MV-4-11 (cell line): ENCODE measurements at regions not wholly inside any gene's neighbourhood (a gene's known extent, or its start where the extent isn't known, plus 50 kb on each side); places are given as distances from the start of the nearest gene placed in this dataset.
A peak's percentile ranks its signal among the peaks of the same experiment; 100 is the strongest.

Experiments
- DNase-seq: peaks from one replicate; lab custom pipeline; 2025; lab: John Stamatoyannopoulos, UW

- DNase-seq, result no peak
Observed at GRCh38 chr21:41045534-41046268, 122.3 kb upstream of the BACE2 start.

- DNase-seq, result no peak
Observed at GRCh38 chr21:41048145-41048544, 119.8 kb upstream of the BACE2 start.

GRCh38 chr21:41048623-41049022 lies 119.3 kb upstream of the BACE2 start:
- DNase-seq, result no peak

GRCh38 chr21:41052820-41053555 lies 115.0 kb upstream of the BACE2 start:
- no peak for DNase-seq

DNA sequence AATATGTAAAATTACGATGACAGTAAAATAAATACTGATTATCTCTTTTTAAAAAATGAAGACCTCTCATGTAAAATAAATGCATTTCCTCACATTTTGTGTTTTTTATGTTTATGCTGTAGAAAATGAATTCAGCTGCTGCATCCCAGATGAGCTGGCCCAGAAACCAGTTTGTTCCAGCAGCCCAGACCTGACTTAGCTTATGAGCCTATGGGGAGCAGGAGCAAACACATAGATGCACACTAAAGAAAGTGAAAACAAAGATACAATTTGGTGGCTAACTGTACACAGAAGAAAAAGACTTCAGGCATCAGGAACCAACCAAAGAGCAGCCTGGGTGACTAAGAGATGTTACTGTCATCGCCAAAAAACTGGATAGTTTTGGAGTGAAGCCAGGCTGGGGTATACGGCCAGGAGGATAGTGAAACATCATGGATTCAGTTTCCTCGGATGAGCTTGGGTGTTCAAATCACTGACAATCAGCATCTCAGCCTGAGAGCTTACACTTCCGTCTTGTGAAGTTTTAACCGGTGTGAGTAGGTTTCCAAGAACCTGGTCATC lies 113.9 kb upstream of the BACE2 start:
- DNase-seq, result no peak

- no peak for DNase-seq
Observed at GRCh38 chr21:41055266-41055665, 112.7 kb upstream of the BACE2 start.

DNA sequence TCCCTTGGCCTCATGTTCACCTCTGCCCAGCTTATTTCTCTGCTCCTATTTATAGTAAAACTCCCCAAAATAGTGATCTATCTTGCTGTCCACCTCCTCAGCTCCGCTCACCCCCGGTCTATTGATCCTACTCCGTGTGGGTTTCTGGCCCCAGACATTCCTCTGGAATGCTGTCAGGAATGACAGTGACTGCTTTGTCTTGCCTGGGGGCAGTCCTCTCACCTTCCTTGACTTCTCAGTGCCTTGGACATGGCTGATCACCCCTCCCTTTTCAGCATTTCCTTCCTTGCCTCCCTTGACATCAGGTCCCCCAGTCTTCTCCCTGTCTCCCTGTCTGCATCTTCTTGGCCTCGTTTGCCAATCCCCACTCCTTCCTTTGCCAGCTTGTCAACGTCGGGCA lies 108.1 kb upstream of the BACE2 start:
- no peak for DNase-seq

DNA sequence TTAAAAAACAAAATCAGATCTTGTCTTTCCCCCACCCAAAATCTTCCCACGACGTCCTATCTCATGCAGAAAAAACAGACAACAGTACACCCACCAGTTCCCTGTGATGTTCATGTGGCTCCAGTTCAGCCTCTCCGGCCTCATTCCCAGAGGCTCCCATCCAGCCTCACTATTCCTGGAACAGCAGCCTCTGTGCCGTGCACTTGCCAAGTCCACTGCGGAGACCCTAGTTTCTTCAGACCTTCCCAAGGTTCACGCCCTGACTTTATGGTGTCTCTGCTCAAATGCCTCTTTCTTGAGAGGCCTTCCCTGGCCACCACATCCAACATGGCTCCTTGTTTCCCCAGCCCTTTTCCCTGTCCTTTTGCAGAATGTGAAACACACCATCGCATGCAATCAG lies 106.3 kb upstream of the BACE2 start:
- no peak for DNase-seq

- no peak for DNase-seq
Observed at GRCh38 chr21:41064334-41064791, 103.6 kb upstream of the BACE2 start.

DNA sequence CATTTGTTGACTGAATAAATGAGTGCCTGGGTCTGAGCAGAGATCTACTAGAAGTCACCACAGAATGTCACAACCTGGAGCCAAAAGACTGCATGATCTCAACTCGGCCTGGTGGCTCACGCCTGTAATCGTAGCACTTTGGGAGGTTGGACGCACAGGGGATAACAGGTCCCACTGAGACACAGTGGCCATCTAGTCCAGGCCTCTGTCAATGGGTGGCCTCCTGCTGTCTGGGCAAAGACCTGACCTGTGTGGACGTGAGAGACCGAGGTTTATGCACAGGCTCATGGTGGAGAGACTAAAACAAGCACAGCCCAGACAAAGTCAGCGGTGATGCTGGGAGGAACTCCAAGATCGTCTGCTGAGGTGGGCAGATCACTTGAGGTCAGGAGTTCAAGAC lies 103.0 kb upstream of the BACE2 start:
- no peak for DNase-seq

DNA sequence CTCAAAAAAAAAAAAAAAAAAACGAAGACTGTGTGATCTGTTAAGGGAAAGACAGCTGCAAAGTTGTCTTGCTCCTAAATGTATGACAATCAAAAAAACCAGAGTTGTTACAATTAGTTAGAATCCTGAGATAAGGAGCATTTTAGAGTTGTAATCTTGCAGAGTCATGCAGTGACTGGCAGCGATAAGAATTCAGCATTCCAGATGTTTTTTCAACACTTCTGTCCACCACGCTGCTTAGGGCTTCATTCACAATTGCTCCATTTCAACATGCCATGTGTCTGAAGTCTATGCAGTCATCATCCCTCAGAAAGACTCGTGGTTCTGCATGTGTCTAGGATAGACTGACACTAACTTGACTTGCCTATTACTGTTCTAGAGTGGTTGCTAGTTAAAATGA lies 102.4 kb upstream of the BACE2 start:
- no peak for DNase-seq

DNA sequence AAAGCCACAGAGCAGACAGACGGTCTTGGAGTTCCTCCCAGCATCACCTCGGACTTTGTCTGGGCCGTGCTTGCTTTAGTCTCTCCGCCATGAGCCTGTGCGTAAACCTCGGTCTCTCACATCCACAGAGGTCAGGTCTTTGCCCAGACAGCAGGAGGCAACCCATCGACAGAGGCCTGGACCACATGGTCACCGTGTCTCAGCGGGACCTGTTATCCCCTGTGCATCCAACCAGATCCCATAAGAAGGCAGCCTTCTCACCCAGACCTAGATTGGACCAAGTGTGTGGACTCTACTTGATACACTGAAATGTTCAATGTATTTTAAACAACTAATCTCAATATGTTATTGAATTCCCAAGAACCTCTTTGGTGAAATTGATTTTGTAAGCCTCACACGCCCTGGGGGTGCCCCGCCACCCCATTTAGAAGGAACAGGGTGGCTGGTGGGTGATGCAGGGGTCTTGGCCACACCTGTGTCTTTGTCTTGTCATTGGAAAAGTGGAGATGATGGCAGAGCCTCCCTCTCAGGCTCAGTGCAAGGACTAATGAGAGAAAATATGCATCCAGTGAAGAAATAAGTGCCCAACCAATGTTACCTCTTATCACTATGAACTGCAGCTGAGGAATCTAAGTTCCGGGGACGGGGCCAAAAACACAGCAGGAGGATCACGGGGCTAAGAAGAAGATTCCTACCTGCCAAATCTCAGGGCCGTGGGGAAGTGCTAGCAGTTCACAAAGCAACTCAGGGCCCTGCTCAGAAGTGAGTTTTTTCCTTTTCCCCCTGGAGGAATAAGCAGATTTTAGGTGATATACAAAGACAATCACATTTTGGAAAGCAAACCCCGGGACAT lies 101.6 kb upstream of the BACE2 start:
- no peak for DNase-seq

DNA sequence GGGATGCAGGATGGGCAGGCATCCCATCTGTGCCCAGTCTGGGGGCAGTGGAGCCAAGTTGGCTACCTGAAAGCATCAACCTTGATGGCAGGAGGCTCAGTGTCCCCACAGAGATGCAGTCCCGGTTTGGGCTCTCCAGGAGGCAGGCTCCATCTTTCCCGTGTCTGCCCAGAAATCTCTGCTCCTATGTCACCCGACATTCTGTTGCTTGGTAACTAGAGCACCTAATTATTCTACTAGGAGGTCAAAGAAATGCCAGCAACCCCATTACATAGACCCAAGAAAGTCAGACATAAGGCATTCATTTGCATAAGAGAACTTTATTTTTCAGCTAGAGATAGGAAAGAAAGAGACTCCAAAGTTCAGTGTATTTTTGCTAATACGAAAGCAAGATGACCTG lies 100.3 kb upstream of the BACE2 start:
- DNase-seq, result no peak

DNA sequence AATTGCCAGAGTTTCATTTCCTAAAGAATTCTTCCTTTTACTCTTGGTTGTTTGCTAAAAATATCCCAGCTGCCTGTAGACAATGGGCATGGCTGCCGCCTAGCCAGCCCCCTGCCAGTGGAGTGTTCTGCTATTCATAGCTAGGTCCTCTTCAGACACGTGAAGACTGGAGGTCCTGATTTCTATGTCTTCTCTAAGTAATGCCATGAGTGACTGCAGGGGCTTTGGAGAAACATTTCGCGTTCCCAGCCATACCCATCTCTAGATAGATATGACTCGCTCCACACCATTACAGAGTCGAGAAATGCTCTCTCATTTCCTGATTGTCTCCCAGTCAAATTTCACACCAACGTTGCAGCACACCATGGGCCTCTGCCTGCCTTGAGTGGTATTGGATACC lies 99.5 kb upstream of the BACE2 start:
- DNase-seq, result peak; percentile 31

GRCh38 chr21:41068967-41069642 lies 98.9 kb upstream of the BACE2 start:
- peak; percentile 53 for DNase-seq

- no peak for DNase-seq
Observed at GRCh38 chr21:41070284-41070683, 97.7 kb upstream of the BACE2 start.

- no peak for DNase-seq
Observed at GRCh38 chr21:41071258-41072171, 96.4 kb upstream of the BACE2 start.

GRCh38 chr21:41073558-41073957 lies 94.4 kb upstream of the BACE2 start:
- no peak for DNase-seq

DNA sequence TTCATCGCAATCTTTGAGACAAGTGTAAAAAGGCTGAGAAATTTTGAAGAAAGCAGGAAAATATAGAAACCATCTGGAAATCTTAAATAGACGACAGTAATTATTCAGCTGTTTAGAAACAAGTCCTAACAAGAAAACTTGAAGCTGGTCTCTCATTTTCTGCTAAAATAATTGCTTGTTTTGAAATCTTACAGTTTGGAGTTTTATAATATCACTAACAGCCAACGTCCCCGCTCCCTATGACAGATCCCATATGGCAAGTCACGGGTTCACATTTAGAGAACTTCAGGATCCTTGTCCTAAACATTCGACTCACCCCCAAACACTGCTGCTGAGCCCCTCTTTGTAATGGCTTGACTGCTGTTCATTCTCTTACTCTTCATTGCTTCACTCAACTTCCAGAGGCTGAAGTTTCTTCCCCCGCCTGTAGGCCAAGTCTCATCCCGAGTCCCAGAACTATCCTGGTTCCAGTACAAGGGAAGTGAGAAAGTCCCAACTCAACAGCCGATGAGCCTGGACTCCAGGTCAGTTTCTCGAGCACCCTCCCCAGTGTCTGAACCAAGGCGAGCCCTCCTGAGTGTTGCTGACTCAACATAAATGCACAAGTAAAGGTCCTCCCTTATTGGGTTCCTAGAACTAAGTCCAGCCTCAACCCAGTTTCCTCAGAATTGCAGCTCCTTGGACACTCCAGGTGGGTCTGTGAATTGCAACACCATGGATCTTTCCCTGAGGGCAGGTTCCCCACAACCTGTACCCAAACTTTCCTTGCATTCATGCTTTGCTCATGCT lies 93.4 kb upstream of the BACE2 start:
- no peak for DNase-seq

GRCh38 chr21:41075656-41076055 lies 92.3 kb upstream of the BACE2 start:
- DNase-seq, result no peak
